ENCODE measurements at regions not wholly inside any gene's neighbourhood (a gene's known extent, or its start where the extent isn't known, plus 50 kb on each side); places are given as distances from the start of the nearest gene placed in this dataset.

DNA sequence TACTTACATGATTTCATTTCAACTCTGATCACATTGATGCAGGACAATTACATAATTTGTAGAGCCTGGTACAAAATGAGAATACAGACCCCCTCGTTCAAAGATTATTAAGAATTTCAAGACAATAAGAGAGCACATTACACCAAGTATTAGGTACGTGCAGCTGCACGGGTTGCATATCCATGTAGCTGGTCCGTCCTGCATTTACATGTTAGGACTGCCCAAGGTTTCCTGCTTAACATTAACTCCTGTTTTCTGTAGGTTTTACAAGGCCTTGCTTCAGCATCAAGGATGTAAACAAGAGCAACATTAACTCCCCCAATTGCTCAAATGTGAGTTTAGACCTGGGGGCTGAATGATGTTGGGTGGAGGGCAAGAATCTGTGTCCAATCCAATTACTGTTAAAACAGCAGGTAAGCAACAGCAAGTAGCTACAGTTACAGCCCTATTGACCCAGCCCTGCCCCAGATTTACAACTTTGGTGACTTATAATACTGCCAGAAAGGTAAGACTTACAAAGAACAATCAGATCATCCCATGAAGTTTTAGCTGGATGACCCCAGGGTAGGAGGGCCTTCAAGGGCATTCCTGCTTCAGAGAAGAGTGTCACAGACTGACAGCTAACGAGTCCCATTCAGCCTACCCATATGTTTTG, 127.4 kb upstream of the PPP2R3A start:
- no peaks in the 10 kb centered on the region for H3K27me3 ChIP-seq (ENCODE audit: control insufficient read depth, insufficient read depth, low read length)
- H3K27ac ChIP-seq (ENCODE audit: low read length) = no peak overlapping the region
- H3K4me1 ChIP-seq (ENCODE audit: control insufficient read depth, insufficient read depth, low read length) = no peaks in the 10 kb centered on the region
- no peaks in the 10 kb centered on the region for H3K9me3 ChIP-seq (replicated peaks; ENCODE audit: control insufficient read depth, low read depth, low read length)
- H3K36me3 ChIP-seq (ENCODE audit: control insufficient read depth, insufficient read depth, low read length) = no peaks in the 10 kb centered on the region
- DNase-seq = no peak
- 97% methylated on average over 3 of the region's 5 CpGs for WGBS (ENCODE audit: insufficient coverage)
- no peak overlapping the region for H3K4me3 ChIP-seq (ENCODE audit: low read length)

DNA sequence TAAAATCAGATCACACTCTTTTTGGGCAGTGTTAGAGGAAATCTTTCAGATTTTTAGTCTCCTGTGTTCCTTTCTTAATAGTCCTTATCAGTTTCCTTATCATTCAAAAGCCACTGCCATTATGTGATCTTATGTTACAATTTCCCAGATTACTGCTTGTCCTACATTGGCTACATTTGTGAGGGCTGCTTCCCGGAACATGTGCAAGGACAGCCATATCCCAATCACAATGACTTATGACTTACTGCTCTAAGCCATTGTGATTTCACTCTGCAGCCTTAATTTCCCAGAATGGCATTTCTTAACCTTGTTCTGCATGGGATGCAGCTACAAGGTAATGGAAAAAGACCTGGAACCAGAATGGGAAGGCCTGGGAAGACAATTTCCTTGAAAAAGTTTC, 125.1 kb upstream of the PPP2R3A start:
- peak; percentile 25 for DNase-seq
- H3K4me3 ChIP-seq (ENCODE audit: low read length) = no peak overlapping the region
- no peak overlapping the region for H3K27ac ChIP-seq (ENCODE audit: low read length)
- no peaks in the 10 kb centered on the region for H3K9me3 ChIP-seq (replicated peaks; ENCODE audit: control insufficient read depth, low read depth, low read length)
- no peaks in the 10 kb centered on the region for H3K4me1 ChIP-seq (ENCODE audit: control insufficient read depth, insufficient read depth, low read length)
- WGBS (ENCODE audit: insufficient coverage) = 60% methylated on average over 1 of the region's 1 CpG
- no peaks in the 10 kb centered on the region for H3K36me3 ChIP-seq (ENCODE audit: control insufficient read depth, insufficient read depth, low read length)
- H3K27me3 ChIP-seq (ENCODE audit: control insufficient read depth, insufficient read depth, low read length) = no peaks in the 10 kb centered on the region

DNA sequence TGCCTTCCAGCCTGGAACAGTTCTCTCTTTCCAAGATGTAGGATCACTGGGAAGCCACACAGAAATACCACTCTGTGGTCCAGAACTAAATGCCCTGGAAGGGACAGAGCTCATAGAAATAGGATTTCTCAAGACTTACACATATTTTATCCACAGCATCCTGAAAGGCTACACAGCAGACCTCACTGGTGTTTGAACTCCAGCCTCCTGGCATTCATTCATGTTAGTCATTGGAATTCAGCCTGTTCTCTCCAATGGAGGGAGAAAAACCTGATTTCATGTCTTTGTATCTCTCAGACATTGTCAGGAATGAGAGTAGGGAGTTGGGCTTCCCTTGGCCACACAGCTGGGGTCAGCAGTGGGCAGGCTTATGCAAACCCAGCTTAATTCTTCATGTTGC, 121.1 kb upstream of the PPP2R3A start:
- H3K9me3 ChIP-seq (replicated peaks; ENCODE audit: control insufficient read depth, low read depth, low read length) = no peaks in the 10 kb centered on the region
- H3K4me3 ChIP-seq (ENCODE audit: low read length) = no peak overlapping the region

DNA sequence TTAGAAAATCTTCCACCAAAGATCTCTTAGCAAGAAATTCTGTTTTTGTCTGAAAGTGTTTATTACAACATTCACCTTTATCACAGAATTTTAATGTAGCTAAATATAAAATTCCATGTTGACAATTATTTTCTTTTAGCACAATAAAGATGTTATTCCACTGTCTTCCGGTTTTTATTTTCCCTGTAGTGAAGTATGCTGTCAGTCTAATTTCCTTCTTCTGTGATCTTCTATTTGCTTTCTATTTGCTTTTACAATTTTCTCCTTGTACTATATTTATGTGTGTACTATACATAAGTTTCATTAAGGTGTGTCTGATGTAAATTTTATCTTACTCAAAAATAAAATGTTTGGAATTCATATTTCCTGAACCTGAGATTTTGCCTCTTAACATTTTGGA, 117.5 kb upstream of the PPP2R3A start:
- no peaks in the 10 kb centered on the region for H3K4me1 ChIP-seq (ENCODE audit: control insufficient read depth, insufficient read depth, low read length)
- no peaks in the 10 kb centered on the region for H3K9me3 ChIP-seq (replicated peaks; ENCODE audit: control insufficient read depth, low read depth, low read length)
- no peak overlapping the region for H3K4me3 ChIP-seq (ENCODE audit: low read length)
- H3K27ac ChIP-seq (ENCODE audit: low read length) = no peak overlapping the region
- no CpG with 5 or more reads among the region's 1 CpG for WGBS (ENCODE audit: insufficient coverage)
- no peak for DNase-seq
- no peaks in the 10 kb centered on the region for H3K27me3 ChIP-seq (ENCODE audit: control insufficient read depth, insufficient read depth, low read length)
- no peaks in the 10 kb centered on the region for H3K36me3 ChIP-seq (ENCODE audit: control insufficient read depth, insufficient read depth, low read length)

More for the DNA sequence above, 121.1 kb upstream of the PPP2R3A start:
- no peak for DNase-seq
- H3K27me3 ChIP-seq (ENCODE audit: control insufficient read depth, insufficient read depth, low read length) = no peaks in the 10 kb centered on the region
- H3K27ac ChIP-seq (ENCODE audit: low read length) = no peak overlapping the region
- H3K4me1 ChIP-seq (ENCODE audit: control insufficient read depth, insufficient read depth, low read length) = no peaks in the 10 kb centered on the region
- no peaks in the 10 kb centered on the region for H3K36me3 ChIP-seq (ENCODE audit: control insufficient read depth, insufficient read depth, low read length)

DNA sequence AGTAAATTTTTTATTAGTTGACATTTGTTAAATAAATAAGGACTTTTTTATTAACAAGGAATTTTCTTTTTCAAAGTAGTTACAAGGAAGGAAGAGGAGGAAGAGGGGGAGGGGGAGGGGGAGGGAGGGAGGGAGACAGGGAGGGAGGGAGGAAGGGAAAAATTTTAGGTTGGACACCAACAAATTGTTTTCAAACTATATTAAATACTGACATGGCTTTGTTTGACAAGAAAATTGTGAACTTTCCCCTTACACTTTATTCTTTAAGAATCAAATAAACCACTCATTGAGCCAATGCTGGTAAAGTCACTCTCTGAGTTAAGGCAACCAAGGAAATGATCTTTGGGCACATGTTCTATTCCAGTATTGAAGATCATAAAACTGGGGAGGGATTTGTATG, 115.7 kb upstream of the PPP2R3A start:
- DNase-seq = no peak
- Histone ChIP-seq H3K4me1 (ENCODE audit: control insufficient read depth, insufficient read depth, low read length) (no peaks in the 10 kb centered on the region), H3K36me3 (ENCODE audit: control insufficient read depth, insufficient read depth, low read length) (no peaks in the 10 kb centered on the region), H3K9me3 (replicated peaks; ENCODE audit: control insufficient read depth, low read depth, low read length) (no peaks in the 10 kb centered on the region), H3K4me3 (ENCODE audit: low read length) (no peak overlapping the region), H3K27me3 (ENCODE audit: control insufficient read depth, insufficient read depth, low read length) (no peaks in the 10 kb centered on the region), H3K27ac (ENCODE audit: low read length) (no peak overlapping the region)

DNA sequence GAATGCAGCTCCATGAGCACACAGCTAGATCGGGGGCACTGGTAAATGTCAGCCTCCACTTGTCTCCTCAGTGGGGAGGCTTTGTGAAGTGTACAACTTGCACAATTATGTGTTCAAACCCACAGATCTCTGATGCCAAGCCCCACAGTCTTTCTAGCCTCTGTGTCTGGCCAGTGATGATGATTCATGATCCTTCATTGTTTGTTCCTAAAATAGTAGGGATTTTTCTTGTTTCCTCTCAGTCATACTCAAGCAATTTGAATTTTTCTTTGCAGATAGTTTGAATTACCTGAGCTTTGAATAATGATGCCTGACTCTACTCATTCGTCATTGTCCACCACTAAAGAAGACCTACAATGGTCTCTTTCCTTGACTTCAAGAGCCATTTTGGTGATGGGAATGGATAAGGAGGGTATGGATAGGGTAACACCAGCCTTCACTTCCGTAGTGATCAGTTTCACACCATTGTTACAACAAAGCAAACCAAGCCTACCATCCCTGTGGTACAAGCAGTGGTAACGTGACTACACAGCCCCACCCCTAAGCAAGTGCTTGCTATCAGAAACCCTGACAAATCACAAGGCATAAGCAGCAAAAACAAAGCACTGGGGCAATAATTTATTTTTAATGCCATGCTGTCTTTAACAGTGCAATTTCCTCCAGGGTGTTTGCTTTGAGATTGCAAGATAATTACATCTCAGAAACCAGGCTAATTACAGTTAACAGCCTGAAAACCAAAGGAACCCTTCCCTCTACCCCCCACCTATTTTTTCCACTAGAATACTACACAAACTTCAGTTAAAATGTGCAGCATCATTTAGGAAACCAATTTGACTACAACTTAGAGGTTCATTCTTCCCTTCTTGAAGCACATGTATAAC, 114.1 kb upstream of the PPP2R3A start:
- WGBS (ENCODE audit: insufficient coverage) = 0% methylated on average over 1 of the region's 4 CpGs
- Histone ChIP-seq H3K4me1 (ENCODE audit: control insufficient read depth, insufficient read depth, low read length) (no peaks in the 10 kb centered on the region), H3K27me3 (ENCODE audit: control insufficient read depth, insufficient read depth, low read length) (no peaks in the 10 kb centered on the region)

DNA sequence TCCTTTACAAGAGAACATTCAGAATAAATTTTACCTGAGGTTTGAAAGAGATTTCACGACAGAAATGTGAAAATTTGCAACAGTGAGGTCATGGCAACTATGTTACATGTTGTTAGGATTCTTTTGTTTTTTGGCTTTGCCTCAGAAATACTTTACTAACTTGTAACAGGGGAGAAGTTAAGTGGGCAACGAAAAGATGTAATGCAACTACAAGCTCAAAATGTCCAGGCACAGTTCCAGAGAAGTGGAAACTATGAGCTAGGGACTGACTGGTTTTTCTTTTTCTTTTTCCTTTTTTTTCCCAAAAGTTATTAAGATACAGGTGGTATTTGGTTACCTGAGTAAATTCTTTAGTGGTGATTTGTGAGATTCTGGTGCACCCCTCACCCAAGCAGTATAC, 111.5 kb upstream of the PPP2R3A start:
- Histone ChIP-seq H3K27ac (ENCODE audit: low read length) (no peak overlapping the region), H3K36me3 (ENCODE audit: control insufficient read depth, insufficient read depth, low read length) (no peaks in the 10 kb centered on the region), H3K27me3 (ENCODE audit: control insufficient read depth, insufficient read depth, low read length) (no peaks in the 10 kb centered on the region), H3K4me1 (ENCODE audit: control insufficient read depth, insufficient read depth, low read length) (no peaks in the 10 kb centered on the region), H3K4me3 (ENCODE audit: low read length) (no peak overlapping the region), H3K9me3 (replicated peaks; ENCODE audit: control insufficient read depth, low read depth, low read length) (no peaks in the 10 kb centered on the region)
- WGBS (ENCODE audit: insufficient coverage) = no CpG with 5 or more reads among the region's 2 CpGs
- DNase-seq = peak; percentile 26

More for the DNA sequence above, 114.1 kb upstream of the PPP2R3A start:
- Histone ChIP-seq H3K36me3 (ENCODE audit: control insufficient read depth, insufficient read depth, low read length) (no peaks in the 10 kb centered on the region), H3K9me3 (replicated peaks; ENCODE audit: control insufficient read depth, low read depth, low read length) (no peaks in the 10 kb centered on the region), H3K27ac (ENCODE audit: low read length) (no peak overlapping the region), H3K4me3 (ENCODE audit: low read length) (no peak overlapping the region)
- DNase-seq = no peak

DNA sequence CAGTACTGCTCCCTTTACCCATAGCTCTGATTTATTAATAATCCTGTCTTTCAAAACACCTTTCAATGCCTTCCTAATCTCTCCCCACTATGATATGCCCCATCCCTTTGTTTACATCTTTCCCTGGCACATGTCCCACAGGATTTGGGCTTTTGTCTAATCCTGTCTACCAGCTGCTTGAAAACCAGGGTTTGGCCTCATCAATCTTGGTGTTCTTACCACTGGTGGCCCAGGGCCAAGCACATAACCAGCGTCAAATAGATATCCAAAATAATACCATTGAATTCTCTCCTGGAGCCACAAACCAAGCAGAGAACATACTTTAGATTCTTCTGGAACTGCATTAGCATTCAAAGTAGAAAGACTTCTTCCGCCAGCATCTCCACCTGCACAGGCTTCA, 104.8 kb upstream of the PPP2R3A start:
- Histone ChIP-seq H3K9me3 (replicated peaks; ENCODE audit: control insufficient read depth, low read depth, low read length) (no peaks in the 10 kb centered on the region), H3K27ac (ENCODE audit: low read length) (no peak overlapping the region), H3K36me3 (ENCODE audit: control insufficient read depth, insufficient read depth, low read length) (no peaks in the 10 kb centered on the region), H3K4me1 (ENCODE audit: control insufficient read depth, insufficient read depth, low read length) (no peaks in the 10 kb centered on the region), H3K4me3 (ENCODE audit: low read length) (no peak overlapping the region), H3K27me3 (ENCODE audit: control insufficient read depth, insufficient read depth, low read length) (no peaks in the 10 kb centered on the region)
- peak; percentile 3 for DNase-seq
- WGBS (ENCODE audit: insufficient coverage) = 71% methylated on average over 1 of the region's 2 CpGs

DNA sequence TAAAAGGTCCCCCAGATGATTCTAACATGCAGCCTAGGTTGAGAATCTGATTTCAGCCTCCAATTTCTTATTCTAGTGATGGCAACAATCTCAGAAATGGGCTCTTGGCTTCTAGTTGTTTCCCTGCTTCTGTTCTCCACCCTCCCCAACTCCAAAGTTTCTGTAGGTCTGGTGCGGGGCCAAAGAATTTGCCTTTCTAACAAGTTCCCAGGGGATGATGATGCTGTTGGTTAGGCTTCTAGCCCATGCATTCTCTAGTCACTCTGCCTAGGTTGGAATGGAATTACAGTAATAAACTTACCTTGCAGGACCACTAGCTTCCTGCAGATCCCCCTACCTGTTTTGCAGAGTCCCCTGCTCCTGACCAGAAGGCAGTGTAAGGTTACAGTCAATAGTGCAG, 103.2 kb upstream of the PPP2R3A start:
- no peaks in the 10 kb centered on the region for H3K4me1 ChIP-seq (ENCODE audit: control insufficient read depth, insufficient read depth, low read length)
- no peaks in the 10 kb centered on the region for H3K36me3 ChIP-seq (ENCODE audit: control insufficient read depth, insufficient read depth, low read length)
- H3K4me3 ChIP-seq (ENCODE audit: low read length) = no peak overlapping the region
- H3K9me3 ChIP-seq (replicated peaks; ENCODE audit: control insufficient read depth, low read depth, low read length) = no peaks in the 10 kb centered on the region
- WGBS (ENCODE audit: insufficient coverage) = no CpG with 5 or more reads among the region's 1 CpG
- no peaks in the 10 kb centered on the region for H3K27me3 ChIP-seq (ENCODE audit: control insufficient read depth, insufficient read depth, low read length)
- H3K27ac ChIP-seq (ENCODE audit: low read length) = no peak overlapping the region
- no peak for DNase-seq

DNA sequence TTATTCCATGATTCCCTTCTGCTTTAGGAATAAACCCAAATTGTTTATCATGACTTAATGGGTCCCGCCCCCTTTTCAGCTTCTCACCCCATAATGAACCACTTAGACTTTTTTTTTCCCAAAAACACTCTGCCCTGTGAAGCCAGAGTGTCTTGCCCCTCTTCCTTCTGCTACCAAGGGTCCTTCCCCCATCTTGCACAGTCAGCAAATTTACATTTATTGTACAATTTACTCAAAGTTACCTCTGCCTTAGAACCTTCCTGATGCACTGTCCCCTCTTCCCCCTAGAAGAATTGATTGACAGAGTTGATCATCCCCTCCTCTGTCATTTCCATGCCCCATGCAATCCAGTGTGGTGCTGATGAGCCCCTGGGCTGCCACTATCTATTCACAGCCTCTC, 101.5 kb upstream of the PPP2R3A start:
- Histone ChIP-seq H3K4me3 (ENCODE audit: low read length) (no peak overlapping the region), H3K27me3 (ENCODE audit: control insufficient read depth, insufficient read depth, low read length) (no peaks in the 10 kb centered on the region), H3K36me3 (ENCODE audit: control insufficient read depth, insufficient read depth, low read length) (no peaks in the 10 kb centered on the region), H3K4me1 (ENCODE audit: control insufficient read depth, insufficient read depth, low read length) (peaks cover 3% of the 10 kb centered on the region), H3K9me3 (replicated peaks; ENCODE audit: control insufficient read depth, low read depth, low read length) (no peaks in the 10 kb centered on the region), H3K27ac (ENCODE audit: low read length) (no peak overlapping the region)
- DNase-seq = no peak
- 60% methylated on average over 1 of the region's 1 CpG for WGBS (ENCODE audit: insufficient coverage)

Data from muscle of leg (tissue), 3 donors.